Panc1 (cell line): ENCODE measurements at regions not wholly inside any gene's neighbourhood (a gene's known extent, or its start where the extent isn't known, plus 50 kb on each side); places are given as distances from the start of the nearest gene placed in this dataset.

ENCODE experiments used
- CTCF ChIP-seq: fragments of 450-650 bp; IDR thresholded peaks from 2 replicates; pipeline ENCODE4 v1.5.1; 2017; ENCODE audit warnings: mild to moderate bottlenecking
- POLR2AphosphoS5 ChIP-seq: IDR thresholded peaks from 2 replicates; pipeline ENCODE4 v1.6.1; 2012; ENCODE audit warnings: mild to moderate bottlenecking, low read depth, low read length, moderate library complexity
- TCF7L2 ChIP-seq: IDR thresholded peaks from 2 replicates; pipeline ENCODE4 v1.6.1; 2011; ENCODE audit warnings: mild to moderate bottlenecking, low read depth, low read length, inconsistent platforms
- TF ChIP-seq, protein P1 (sequence below), 2 experiments: IDR thresholded peaks; 2 replicates each; pipeline ENCODE4 v1.6.1; 2011 to 2012; ENCODE audit warnings: low read depth in 2 of 2, control low read depth in 1 of 2, low read length in 1 of 2, mild to moderate bottlenecking in 1 of 2, moderate library complexity in 1 of 2; ENCODE audit not compliant: insufficient read depth in 1 of 2

GRCh38 chr20:53760025-53760441, 166.4 kb upstream of the ZNF217 start:
- TF ChIP-seq CTCF, result no peak
- no peak for TF ChIP-seq TCF7L2
- TF ChIP-seq POLR2AphosphoS5, result no peak
- TF ChIP-seq, protein P1, sequence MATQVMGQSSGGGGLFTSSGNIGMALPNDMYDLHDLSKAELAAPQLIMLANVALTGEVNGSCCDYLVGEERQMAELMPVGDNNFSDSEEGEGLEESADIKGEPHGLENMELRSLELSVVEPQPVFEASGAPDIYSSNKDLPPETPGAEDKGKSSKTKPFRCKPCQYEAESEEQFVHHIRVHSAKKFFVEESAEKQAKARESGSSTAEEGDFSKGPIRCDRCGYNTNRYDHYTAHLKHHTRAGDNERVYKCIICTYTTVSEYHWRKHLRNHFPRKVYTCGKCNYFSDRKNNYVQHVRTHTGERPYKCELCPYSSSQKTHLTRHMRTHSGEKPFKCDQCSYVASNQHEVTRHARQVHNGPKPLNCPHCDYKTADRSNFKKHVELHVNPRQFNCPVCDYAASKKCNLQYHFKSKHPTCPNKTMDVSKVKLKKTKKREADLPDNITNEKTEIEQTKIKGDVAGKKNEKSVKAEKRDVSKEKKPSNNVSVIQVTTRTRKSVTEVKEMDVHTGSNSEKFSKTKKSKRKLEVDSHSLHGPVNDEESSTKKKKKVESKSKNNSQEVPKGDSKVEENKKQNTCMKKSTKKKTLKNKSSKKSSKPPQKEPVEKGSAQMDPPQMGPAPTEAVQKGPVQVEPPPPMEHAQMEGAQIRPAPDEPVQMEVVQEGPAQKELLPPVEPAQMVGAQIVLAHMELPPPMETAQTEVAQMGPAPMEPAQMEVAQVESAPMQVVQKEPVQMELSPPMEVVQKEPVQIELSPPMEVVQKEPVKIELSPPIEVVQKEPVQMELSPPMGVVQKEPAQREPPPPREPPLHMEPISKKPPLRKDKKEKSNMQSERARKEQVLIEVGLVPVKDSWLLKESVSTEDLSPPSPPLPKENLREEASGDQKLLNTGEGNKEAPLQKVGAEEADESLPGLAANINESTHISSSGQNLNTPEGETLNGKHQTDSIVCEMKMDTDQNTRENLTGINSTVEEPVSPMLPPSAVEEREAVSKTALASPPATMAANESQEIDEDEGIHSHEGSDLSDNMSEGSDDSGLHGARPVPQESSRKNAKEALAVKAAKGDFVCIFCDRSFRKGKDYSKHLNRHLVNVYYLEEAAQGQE (IDR thresholded peaks at IDR 0.05; ENCODE audit: insufficient read depth in 1 of 2, low read depth in 2 of 2, low read length in 1 of 2), result no peak
